Muscle layer of colon (tissue), 2 donors: ENCODE measurements at regions not wholly inside any gene's neighbourhood (a gene's known extent, or its start where the extent isn't known, plus 50 kb on each side); places are given as distances from the start of the nearest gene placed in this dataset.

Experiments used
- H3K27ac ChIP-seq: one replicate; pipeline ENCODE4 v1.7.0; 2013; ENCODE audit warnings: low read depth, mild to moderate bottlenecking, low read length, moderate library complexity
- H3K27me3 ChIP-seq, 2 donors: one replicate each; pipeline ENCODE4 v1.7.0; 2013; ENCODE audit warnings: low read length in 2 of 2, mild to moderate bottlenecking in 2 of 2; ENCODE audit not compliant: insufficient read depth in 2 of 2, control insufficient read depth in 1 of 2
- H3K36me3 ChIP-seq: one replicate; pipeline ENCODE4 v1.7.0; 2013; ENCODE audit warnings: mild to moderate bottlenecking, low read length; ENCODE audit not compliant: insufficient read depth
- H3K4me1 ChIP-seq: one replicate; pipeline ENCODE4 v1.7.0; 2013; ENCODE audit warnings: mild to moderate bottlenecking, low read length; ENCODE audit not compliant: insufficient read depth
- H3K4me3 ChIP-seq, 2 donors: one replicate each; pipeline ENCODE4 v1.7.0; 2013; ENCODE audit warnings: low read length in 2 of 2, low read depth in 1 of 2, mild to moderate bottlenecking in 1 of 2, moderate library complexity in 1 of 2
- H3K9ac ChIP-seq: one replicate; pipeline ENCODE4 v1.7.0; 2013; ENCODE audit warnings: low read length
- H3K9me3 ChIP-seq: one replicate; pipeline ENCODE4 v1.7.0; 2013; ENCODE audit warnings: mild to moderate bottlenecking, low read length
- donor health status: abdominal sarcoma.
- donor health status: Adenocarcinoma of cecum.

DNA sequence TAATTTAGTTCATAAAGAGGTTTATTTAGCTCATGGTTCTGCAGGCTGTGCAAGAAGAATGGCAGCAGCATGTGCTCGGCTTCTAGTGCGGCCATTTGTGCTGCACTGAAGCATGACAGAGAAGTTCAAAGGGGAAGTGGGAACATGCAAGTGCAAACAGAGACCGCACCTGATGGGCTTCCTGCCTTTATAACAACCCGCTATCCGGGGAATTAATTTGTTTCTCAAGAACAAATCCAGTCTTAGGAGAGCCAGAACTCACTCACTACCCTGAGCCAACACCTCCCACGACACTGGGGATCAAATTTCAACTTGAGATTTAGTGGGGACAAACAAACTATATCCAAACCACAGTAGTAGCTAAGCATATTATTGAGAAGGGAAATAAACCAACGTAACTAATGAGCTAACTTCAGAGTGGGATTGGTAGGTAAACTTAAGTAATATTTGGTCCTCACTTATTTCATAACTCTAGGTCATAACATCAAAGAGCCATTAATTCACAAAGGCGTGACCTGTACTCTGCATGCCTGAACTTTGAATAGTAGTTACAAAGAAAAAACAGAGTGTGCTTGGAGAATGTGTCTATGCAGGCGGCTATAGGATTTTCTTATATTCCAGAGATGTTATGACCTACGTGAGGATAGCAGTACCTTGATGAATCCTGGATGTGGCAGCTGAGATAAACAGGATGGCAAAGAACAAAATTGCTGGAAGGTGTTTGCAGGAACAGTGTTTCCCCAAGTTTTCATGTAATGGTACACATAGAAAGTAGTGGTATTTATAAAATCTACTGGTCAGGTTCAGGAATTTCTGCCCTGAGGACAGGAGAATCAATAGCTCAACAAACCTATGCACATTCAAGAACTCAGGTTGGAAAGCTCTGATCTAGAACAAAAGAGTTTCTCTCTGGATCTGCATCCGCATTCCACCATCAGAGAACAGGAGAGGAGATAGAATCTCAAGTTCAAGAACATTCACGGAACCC lies 845.9 kb upstream of the ID2 start:
- H3K27me3 ChIP-seq, result no peaks in the 10 kb centered on the region
- H3K36me3 ChIP-seq, result no peaks in the 10 kb centered on the region
- no peak overlapping the region for H3K27ac ChIP-seq

DNA sequence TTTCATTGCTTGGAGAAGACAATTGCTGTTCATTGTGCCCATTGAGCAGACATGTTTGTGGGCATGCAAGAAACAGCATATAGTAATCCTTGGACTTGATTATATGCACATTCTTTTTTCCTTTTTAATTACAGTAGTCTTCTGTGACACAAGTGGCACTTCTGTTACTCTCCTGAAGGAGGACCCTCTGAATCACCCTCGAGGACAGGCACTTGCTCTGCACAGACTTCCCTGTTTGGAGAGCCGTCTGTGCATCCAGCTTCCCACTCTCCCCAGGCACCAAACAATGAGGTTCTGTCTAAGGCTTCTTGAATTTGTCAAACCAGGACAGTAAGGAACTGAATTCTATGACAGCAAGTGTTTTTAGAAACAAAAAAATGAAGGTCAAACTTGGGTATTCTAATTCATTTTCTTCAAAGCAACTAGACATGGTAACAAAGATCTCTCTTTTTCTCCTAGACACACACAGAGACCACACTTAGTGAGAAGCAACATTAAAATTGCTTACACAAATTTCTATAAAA lies 844.6 kb upstream of the ID2 start:
- Histone ChIP-seq H3K27ac (no peak overlapping the region), H3K36me3 (no peaks in the 10 kb centered on the region), H3K4me1 (peaks cover 25% of the 10 kb centered on the region), H3K4me3 (no peak overlapping the region), H3K27me3 (no peaks in the 10 kb centered on the region), H3K9ac (no peak overlapping the region), H3K9me3 (no peaks in the 10 kb centered on the region)

More for the DNA sequence above, 845.9 kb upstream of the ID2 start:
- Histone ChIP-seq H3K9me3 (no peaks in the 10 kb centered on the region), H3K4me1 (peaks cover 25% of the 10 kb centered on the region), H3K4me3 (no peak overlapping the region), H3K9ac (no peak overlapping the region)

DNA sequence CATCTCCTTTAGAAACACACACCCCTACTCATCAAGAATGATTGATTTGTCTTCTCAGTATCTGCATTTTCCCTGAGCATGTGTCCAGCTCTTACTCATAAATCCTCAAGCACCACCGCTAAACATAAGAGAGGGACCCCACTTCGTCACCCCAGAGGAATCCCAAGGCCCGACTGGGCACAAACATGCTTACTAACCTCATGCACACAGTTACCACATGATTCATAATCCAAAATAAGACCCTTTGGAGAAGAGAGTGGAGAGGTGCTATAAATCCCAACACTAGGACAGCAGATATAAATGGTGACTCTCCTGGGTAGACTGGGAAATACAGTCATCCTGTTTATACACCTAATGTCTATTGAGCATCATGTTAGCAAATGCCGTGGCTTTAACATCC lies 843.2 kb upstream of the ID2 start:
- Histone ChIP-seq H3K36me3 (no peaks in the 10 kb centered on the region), H3K27ac (no peak overlapping the region), H3K9ac (no peak overlapping the region), H3K27me3 (no peaks in the 10 kb centered on the region), H3K9me3 (no peaks in the 10 kb centered on the region), H3K4me1 (peaks cover 26% of the 10 kb centered on the region), H3K4me3 (no peak overlapping the region)

- Histone ChIP-seq H3K36me3 (no peaks in the 10 kb centered on the region), H3K4me3 (no peak overlapping the region), H3K9me3 (no peaks in the 10 kb centered on the region), H3K27me3 (no peaks in the 10 kb centered on the region), H3K4me1 (peaks cover 28% of the 10 kb centered on the region), H3K9ac (no peak overlapping the region), H3K27ac (no peak overlapping the region)
Observed at GRCh38 chr2:7840651-7841380, 841.0 kb upstream of the ID2 start.

- peaks cover 24% of the 10 kb centered on the region for H3K4me1 ChIP-seq
- H3K27me3 ChIP-seq, result no peaks in the 10 kb centered on the region
- no peak overlapping the region for H3K9ac ChIP-seq
- no peak overlapping the region for H3K27ac ChIP-seq
- no peak overlapping the region for H3K4me3 ChIP-seq
- no peaks in the 10 kb centered on the region for H3K9me3 ChIP-seq
- no peaks in the 10 kb centered on the region for H3K36me3 ChIP-seq
Observed at GRCh38 chr2:7841751-7842150, 840.1 kb upstream of the ID2 start.

GRCh38 chr2:7844414-7844965 lies 837.4 kb upstream of the ID2 start:
- no peak overlapping the region for H3K4me3 ChIP-seq

DNA sequence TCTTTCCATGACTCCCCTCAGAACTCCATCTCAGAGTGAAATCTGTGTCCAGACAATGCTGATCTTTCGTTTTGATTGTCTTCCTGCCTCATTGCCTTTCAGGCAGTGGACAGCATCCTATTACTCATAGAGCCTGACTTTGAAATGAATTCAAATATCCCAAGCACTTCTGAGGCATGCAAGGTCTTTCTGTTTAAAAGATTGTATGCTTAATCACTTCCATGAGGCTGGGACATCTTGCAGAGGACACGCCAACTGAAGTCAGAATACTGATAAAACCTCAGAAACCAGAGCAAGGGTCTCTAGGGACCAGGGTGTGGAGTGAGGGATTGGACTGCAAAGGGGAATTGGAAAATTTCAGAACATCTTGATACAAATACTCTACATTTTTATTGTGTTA lies 836.5 kb upstream of the ID2 start:
- H3K27me3 ChIP-seq, result no peaks in the 10 kb centered on the region
- no peaks in the 10 kb centered on the region for H3K36me3 ChIP-seq
- peaks cover 38% of the 10 kb centered on the region for H3K4me1 ChIP-seq
- peak overlapping the region in 1 of 2 donors; percentile 15 for H3K4me3 ChIP-seq
- H3K9me3 ChIP-seq, result no peaks in the 10 kb centered on the region
- H3K9ac ChIP-seq, result no peak overlapping the region
- H3K27ac ChIP-seq, result no peak overlapping the region

More at GRCh38 chr2:7844414-7844965, 837.4 kb upstream of the ID2 start:
- Histone ChIP-seq H3K27ac (no peak overlapping the region), H3K4me1 (peaks cover 38% of the 10 kb centered on the region), H3K27me3 (no peaks in the 10 kb centered on the region), H3K9me3 (no peaks in the 10 kb centered on the region), H3K36me3 (no peaks in the 10 kb centered on the region), H3K9ac (no peak overlapping the region)

GRCh38 chr2:7846607-7847006 lies 835.2 kb upstream of the ID2 start:
- Histone ChIP-seq H3K4me3 (no peak overlapping the region), H3K27ac (no peak overlapping the region), H3K36me3 (no peaks in the 10 kb centered on the region), H3K9me3 (no peaks in the 10 kb centered on the region), H3K27me3 (no peaks in the 10 kb centered on the region), H3K4me1 (peaks cover 38% of the 10 kb centered on the region), H3K9ac (no peak overlapping the region)

GRCh38 chr2:7847321-7847720 lies 834.5 kb upstream of the ID2 start:
- Histone ChIP-seq H3K4me1 (peaks cover 38% of the 10 kb centered on the region), H3K27ac (peak overlapping the region; percentile 0), H3K4me3 (no peak overlapping the region), H3K9ac (no peak overlapping the region), H3K36me3 (no peaks in the 10 kb centered on the region), H3K27me3 (no peaks in the 10 kb centered on the region), H3K9me3 (no peaks in the 10 kb centered on the region)

DNA sequence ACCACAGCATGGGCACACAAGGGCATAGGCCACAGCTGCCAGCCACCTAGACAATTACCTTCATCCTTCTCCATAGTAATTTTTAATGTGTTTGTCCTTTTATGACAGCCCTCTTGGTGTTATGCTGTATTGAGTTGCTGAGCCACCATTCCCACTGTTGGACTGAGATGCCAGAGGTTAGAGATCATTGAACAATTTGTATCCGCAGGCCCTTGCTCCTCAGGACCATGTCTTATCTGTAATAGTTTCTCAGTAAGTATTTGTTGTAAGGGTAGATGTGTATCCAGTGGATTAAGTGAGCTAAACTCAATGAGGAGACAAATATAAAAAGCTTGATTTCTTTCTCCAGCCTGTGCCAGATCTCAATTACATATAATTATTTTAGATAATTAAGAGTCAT lies 832.8 kb upstream of the ID2 start:
- no peak overlapping the region for H3K9ac ChIP-seq
- H3K27me3 ChIP-seq, result no peaks in the 10 kb centered on the region
- H3K36me3 ChIP-seq, result no peaks in the 10 kb centered on the region
- H3K4me3 ChIP-seq, result no peak overlapping the region
- peaks cover 33% of the 10 kb centered on the region for H3K4me1 ChIP-seq
- H3K27ac ChIP-seq, result no peak overlapping the region
- no peaks in the 10 kb centered on the region for H3K9me3 ChIP-seq

DNA sequence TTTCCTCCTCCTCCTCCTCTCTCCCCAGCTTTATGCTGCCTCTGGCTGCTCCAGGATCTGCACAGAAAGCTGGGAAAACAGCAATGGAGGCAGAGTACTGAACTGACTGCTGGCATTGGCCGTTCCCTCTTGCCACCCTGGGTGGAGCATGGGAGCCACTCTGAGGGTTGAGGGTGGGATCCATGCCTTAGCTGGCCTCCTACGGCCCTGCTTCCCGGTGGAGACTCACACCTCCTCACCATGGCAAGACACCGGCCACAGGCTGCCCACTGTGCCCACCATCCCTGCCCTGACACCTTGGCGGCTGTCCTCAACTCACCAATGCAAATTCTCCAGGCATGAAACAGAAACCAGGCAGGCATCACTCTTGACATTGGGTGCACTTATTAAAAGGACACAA lies 832.3 kb upstream of the ID2 start:
- H3K36me3 ChIP-seq, result no peaks in the 10 kb centered on the region

More for the DNA sequence above, 832.3 kb upstream of the ID2 start:
- Histone ChIP-seq H3K27me3 (no peaks in the 10 kb centered on the region), H3K27ac (no peak overlapping the region), H3K4me1 (peaks cover 28% of the 10 kb centered on the region), H3K9ac (no peak overlapping the region), H3K9me3 (no peaks in the 10 kb centered on the region), H3K4me3 (no peak overlapping the region)
